Transverse colon (tissue), 4 donors: ENCODE measurements at regions not wholly inside any gene's neighbourhood (a gene's known extent, or its start where the extent isn't known, plus 50 kb on each side); places are given as distances from the start of the nearest gene placed in this dataset.

Experiments
- CTCF ChIP-seq, 5 experiments: fragments of 200-600 bp in 3 of 5; fragments of 450-650 bp in 2 of 5; sonication (generic) in 3 of 5; IDR thresholded peaks; 1 replicate in 2 of 5; 2 replicates in 3 of 5; pipeline ENCODE4 v1.5.1; 2016 to 2017; ENCODE audit warnings: antibody characterized with exemption in 5 of 5, inconsistent platforms in 3 of 5, mild to moderate bottlenecking in 2 of 5, moderate library complexity in 1 of 5
- EP300 ChIP-seq: sonication (generic); formaldehyde crosslinking; IDR thresholded peaks from one replicate; pipeline ENCODE4 v1.6.1; 2017; ENCODE audit warnings: antibody characterized with exemption, low read depth
- POLR2A ChIP-seq: fragments of 450-650 bp; IDR thresholded peaks from one replicate; pipeline ENCODE4 v1.6.1; 2016; ENCODE audit warnings: antibody characterized with exemption, mild to moderate bottlenecking, moderate library complexity
- POLR2AphosphoS5 ChIP-seq, 3 donors: sonication (generic); formaldehyde crosslinking; IDR thresholded peaks; one replicate each; pipeline ENCODE4 v1.6.1; 2016; ENCODE audit warnings: antibody characterized with exemption in 3 of 3

GRCh38 chr20:5680192-5680591, 69.4 kb upstream of the GPCPD1 start:
- no peak for TF ChIP-seq POLR2AphosphoS5 (IDR thresholded peaks at IDR 0.05)
- no peak for TF ChIP-seq CTCF (IDR thresholded peaks at IDR 0.05)
- no peak for TF ChIP-seq EP300
- TF ChIP-seq POLR2A: no peak
